ENCODE measurements at regions not wholly inside any gene's neighbourhood (a gene's known extent, or its start where the extent isn't known, plus 50 kb on each side); places are given as distances from the start of the nearest gene placed in this dataset.

DNA sequence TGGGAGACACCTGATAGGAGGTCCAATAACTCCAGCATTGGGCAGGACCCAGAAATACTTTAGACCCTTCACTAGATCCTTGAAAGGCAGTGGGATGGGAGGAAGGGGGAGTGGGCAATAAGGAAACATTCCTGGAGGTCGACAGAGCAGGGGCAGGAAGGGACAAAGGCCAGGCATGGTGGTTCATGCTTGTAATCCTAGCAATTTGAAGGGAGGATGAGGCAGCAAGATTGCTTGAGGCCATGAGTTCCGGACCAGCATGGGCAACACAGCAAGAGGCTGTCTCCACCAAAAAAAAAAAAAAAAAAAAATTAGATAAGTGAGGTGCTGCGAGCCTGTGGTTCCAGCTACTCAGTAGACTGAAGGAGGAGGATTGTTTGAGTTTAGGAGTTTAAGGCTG lies 134.9 kb downstream of the JCAD start:
- DNase-seq: no peak

DNA sequence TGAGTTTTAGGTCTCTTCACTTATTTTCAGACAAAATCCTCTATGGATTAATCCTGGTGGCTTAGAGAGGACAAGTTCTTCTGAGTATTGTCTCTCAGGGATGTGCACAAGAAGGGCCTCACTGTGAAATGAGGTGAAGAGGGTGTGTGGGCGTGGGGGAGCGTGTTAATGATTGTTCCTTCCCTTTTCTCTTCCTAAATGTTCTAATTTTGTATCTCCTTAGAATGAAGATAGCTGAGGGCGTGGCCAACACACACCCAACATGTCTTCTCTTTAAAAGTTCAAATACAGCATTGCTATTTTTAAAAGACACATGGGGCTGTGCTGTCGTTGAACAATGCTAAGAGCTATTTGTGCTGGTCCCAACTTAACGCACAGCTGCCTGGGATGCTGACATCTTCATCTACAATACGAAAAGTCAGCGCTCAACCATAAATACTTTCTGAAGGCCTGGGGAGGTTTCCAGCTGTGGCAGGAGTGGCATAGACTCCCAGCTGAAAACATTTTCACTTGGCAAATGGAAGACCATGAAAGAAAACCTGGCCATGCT lies 135.9 kb downstream of the JCAD start:
- DNase-seq: no peak

DNA sequence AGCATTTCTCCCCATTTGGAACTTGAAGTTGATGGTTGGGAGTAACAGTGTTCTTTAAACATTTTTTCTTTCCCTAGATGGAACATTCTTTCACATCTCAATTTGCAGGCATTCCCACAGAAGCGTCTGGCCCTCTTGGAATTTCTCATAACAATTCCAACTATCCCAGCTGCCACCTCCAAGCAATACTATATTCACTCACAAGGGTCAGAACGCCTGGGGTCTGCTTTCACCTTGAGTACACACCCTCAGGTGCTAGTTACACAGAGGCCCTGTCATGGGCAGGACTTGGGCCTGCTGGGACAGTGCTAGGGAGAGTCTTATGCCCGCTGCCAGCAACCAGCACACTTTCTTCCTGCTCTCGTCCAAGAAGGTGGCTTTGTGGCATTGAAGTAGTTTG lies 136.5 kb downstream of the JCAD start:
- DNase-seq: no peak

DNA sequence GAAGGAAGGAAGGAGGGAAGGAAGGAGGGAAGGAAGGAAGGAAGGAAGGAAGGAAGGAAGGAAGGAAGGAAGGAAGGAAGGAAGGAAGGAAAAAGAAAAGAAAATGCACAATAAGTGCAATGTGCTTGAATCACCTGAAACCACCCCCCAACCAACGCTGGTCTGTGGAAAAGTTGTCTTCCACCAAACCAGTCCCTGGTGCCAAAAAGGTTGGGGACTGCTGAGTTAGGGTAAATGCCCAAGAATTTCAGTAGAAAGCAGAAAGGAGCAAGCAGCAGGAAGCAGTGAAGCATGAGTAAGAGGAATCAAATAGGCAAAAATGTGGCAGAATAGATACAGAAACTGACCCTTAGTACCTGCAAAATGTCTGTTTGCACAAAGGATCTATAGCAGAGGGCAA lies 137.2 kb downstream of the JCAD start:
- DNase-seq: no peak

DNA sequence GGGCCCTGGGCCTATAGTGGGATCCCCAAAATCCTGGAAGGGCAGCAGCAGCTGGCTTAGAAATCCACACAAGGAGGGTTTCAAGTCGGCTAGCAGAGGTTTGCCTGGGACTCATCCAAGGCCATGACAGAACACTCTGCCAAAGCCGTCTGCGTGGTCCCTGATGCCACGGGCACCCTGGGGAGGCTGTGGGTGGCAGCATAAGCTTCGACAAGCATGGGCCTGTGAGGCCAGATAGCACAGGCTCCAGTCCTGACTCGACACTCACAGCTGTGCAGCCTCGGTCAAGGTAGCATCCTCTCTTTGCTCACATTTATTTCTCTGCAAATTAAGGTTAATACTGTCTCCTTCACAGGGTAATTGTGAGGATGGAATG lies 138.3 kb downstream of the JCAD start:
- no peak for DNase-seq

DNA sequence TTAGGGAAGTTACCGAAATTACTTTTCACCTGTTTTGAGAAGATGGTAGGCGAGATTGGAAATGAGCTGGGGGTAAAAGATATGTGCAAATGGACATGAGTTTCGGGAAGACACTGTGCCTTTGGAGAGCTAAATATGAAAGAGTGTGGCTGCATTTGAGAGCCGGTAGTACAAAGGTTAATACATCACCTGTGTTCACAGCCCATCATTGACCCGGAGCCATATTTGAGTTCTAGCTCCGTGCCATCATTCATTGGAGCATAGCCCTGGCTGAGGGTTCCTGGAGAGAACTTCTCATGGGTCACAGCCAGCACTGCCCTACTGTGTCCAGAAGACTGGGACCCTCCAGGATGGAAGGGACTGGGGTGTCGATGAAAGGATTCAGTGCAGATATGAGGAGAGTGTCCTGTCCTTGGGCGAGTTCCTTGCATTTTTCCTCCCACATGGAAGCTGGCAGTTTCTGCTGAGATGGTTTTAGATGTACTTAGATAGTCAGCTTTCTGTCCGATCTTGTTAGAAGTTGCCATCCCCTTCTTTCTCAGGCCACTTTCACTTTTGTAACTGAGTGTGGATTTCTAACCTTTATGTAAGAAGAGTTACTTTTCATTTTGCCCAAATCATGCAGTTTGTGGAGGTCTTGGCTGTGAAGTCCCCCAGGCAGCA lies 138.8 kb downstream of the JCAD start:
- no peak for DNase-seq

DNA sequence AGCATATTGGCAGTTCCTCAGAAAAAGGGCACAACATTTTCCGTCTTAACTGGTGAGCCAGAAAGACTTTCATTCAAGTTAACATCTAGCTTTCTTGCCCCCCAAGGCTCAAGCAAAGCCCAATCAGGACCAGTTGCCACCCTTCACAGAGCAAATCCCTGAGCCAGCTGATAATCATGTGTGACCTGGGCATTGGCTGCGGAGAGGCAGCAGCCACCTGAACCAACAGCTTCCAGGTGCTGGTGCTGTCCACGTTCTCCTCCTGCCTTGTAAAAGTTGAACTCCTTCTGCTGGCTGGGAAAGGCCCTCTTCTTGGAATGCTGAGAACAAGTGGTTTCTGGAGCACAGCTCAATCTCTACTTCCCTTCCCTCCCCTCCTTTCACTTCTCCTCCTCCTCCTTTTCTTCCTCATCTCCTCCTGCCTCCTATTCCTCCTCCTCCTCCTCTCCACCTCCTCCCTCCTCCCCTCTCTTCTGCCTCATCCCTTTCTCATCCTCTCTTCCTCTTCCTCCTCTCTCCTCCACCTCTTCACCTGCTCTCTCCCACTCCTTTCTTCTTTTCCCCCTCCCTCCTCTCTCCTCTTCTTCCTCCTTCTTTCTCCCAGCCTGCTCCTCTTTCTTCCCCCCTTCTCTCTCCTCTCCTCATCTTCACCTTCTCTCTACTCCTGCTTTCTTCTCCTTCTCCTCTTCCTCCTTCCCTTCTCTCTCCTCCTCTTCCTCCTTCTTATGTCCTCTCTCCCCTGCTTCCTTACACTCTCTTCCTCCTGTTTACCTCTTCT lies 140.6 kb downstream of the JCAD start:
- DNase-seq: no peak

DNA sequence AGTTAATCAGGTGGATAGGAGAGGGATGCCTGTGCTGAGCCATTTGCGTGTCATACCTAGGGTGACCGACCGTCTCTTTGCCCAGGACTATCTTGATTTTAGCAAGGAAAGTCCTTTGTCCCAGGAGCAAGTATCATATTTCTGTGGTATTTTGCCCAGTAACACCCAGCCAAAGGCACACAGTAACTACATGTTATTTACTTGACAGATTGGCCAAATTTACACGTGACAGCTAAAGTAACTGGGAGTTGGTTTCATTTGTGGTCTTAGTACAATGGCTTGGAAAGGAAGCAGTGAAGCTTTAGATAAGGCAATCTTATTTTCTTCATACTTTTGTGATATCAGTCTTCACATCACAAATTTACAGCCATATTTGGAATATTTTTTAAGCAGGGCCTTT lies 142.1 kb downstream of the JCAD start:
- no peak for DNase-seq

DNA sequence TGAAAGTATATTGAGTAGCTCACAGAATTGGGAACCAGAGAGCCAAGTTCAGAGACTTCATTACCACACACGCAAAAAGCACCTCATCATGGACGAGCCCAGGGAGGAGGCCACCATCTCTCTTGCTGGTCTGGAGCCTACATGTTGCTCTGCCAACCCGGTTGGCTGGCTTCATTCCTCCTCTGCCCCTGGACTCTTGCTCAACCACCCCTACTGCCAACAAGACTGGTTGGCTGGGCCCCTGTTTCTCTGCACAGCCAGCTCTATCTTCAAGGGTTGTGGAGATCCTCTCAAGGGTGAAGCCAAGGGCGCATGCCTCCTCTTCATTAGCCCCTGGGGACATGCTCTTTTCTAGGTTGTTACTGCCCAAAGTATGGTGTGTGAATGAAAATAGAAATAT lies 142.7 kb downstream of the JCAD start:
- no peak for DNase-seq

DNA sequence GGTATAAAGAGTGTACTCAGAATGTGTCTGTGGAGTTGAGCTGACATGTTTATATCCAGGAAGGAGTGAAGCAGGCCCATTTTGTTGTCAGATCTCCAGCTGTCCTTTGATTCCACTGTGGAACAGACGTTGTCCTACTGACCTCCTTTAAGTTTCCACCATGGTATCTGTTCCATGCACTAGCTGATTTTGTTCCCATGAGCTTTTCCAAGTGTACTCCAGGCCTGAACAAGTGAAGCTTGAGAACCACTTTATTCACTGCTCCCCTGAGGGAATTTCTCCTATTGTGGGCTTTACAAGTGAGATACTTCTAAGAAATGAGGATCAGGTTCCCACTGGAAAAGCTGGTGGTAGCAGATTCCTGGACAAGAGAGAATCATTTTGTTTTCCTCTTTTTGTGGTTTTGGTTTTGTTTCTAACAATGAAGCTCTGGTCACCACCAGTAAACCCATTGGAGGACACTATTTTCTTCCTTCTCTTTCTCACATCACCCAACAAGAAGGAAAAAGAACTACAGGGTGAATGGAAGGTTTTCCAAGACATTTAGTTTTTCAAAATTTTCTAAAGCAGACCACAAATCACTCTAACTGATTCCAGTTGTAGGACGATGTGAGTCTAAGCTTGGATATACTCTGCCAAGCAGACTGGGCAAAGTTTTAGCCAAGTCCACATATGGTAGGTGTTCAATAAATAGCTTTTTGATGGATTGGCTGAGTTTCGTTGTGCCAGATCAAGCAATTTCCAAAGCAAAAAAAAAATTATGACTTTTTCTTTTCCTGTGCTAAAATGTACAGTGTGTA lies 144.2 kb downstream of the JCAD start:
- no peak for DNase-seq

DNA sequence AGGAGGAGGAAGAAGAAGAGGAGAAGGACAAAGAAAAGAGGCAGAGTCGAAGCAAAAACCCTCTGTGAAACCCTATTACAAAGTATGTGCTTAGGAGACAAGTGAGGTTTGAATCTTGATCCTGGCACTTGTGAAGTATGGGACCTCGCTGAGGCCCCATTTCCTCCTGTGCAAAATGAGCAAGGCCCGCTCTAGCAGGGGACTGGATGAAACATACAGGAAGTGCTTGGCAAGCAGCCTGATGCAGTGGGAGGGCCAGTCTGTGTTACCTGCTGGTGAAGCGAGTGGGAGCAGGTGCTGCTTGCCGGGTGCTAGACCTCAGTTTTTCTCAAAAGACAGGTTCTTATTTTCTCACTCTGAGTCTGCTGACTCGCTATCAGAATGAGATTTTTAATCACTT lies 150.4 kb downstream of the JCAD start:
- no peak for DNase-seq

DNA sequence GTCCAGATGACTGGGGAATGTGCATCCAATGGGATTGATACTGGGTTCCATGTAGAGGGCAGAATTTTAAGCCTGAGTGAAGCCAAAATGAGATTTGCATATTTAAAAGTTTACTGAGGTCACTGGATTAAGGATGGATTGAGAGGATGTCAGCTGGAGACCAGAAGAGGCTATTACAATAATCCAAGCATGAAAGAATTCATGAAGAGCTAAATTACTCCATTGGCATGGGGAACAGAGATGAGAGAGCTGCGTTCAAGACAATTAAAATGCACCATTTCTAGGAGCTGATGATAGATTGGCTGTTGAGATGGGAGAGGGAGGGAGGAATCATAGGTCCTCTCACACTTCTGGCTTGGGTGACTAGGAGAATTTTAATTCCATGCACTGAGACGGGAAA lies 158.5 kb downstream of the JCAD start:
- DNase-seq: no peak

DNA sequence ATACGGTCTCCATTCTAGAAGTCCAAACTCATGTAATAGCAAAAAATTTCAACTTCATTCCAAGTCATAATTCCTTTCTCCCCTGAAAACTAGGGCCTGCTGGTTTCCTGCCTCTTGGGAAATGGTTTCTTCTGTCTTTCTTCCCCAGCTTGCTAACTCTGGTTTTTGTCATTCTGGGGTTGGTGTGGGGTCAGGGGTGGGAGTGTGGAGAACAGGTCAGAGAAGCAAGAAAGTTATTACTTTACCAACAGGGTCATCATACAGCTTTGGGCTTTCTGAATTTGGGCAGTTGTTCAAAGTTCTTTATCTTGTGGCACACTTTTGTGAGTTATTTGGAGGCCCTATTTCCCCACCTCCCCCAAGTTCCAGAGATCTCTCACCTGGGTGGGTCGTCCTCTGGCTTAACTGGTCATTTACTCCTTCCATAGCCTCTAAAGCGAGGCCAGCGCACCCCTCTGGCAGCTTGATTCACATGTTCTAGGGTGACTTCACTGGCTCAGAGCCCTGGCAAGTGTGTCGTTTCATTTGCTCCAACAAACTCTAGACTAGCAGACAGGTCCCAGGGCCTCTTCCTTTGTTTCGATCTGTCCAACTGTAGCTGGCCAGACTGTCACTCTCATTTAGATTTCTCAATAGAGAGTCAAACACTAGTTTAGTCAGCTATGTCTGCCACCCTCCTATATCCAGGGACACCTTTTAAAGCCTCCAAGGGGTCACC lies 161.2 kb downstream of the JCAD start:
- no peak for DNase-seq

DNA sequence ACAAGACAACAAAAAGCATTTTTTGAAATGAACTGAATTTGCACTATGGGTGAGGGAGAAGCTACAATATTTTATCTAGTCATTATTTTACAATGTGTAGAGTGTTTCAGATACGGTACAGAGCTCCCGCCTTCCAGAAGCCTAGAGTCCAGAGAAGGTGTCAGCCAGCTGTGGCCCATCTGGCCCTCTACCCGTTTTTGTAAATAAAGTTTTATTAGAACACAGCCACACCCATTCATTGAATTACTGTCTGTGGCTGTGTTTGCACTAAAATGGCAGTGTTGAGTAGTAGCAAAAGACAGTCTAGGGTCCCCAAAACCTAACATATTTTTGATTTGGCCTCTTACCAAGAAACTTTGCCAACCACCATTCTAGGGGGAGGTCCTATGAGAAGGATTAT lies 162.0 kb downstream of the JCAD start:
- no peak for DNase-seq

DNA sequence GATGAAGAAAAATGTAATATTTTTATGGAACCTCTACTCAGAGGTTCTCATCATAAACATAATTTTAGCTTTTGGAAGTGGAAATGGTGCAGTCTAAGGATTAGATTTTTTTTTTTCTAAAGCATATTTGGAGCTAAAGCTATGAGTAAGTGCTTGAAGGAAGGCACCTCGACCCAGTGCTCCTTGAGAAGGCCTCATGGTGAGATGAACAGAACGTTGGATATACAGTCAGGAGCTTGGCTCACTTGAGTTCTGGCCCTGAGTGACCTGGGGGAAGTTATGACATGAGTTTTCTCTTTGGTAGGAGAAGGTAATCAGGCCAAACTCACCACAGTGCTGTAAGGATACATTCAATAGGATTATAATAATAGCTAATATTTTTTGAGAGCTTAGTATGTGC lies 163.3 kb downstream of the JCAD start:
- DNase-seq: no peak

DNA sequence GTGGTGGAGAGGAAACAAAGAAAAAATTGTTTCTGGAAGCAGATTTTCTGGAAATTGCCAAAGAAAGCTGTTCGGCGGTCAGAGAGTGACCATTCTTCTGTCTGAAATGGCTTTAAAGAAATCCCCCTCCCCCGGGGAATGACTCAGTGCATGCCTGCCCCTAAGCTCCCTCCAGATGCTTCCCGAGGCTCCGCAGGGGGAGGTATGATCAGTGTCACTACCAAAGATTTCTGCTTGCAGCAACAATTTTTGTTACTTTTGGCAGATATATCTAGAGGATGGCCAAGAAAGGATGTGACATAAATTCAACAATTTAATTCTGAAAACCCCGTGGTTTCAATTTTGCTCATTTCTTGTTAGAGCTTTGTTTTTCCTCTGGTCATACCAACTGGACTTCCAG lies 163.9 kb downstream of the JCAD start:
- DNase-seq: peak; percentile 67

DNA sequence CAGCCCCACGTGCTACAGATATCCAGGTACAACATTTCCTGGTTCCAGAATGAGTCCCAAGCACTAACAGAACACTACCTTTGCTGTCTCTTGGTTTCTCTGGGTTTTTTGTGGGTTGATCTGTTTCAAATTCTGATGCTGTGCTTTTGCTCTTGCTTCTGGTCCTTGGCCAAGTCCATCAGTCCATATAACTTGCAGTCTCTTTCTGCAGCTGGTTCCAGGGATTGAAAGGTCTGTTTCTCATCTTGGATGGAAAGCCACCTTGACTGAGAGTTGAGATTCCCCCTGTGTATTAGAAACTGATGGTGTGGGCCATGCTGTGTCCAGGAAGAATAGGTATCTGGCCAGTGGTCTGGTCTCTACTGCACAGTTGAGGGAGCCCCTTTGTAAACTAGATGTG lies 171.1 kb downstream of the JCAD start:
- no peak for DNase-seq

DNA sequence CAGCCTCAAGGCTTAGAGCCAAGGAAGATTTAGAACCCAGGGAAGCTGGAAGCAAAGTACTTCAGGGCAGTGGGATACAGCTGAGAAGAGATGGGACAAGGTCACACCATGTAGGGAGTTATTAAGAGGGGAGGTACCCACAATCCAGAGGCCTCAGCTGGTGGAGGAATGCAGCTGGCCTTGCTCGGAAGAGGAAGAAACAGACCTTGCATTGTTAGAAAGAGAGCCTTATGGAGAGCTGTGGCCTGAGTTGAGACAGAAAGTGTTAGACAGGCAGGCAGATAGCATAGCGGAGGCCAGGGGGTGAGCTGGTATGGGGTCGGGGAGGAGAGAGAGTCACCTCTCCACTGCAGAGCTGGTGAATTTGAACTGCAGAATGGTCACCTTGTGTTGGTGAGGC lies 173.1 kb downstream of the JCAD start:
- no peak for DNase-seq

DNA sequence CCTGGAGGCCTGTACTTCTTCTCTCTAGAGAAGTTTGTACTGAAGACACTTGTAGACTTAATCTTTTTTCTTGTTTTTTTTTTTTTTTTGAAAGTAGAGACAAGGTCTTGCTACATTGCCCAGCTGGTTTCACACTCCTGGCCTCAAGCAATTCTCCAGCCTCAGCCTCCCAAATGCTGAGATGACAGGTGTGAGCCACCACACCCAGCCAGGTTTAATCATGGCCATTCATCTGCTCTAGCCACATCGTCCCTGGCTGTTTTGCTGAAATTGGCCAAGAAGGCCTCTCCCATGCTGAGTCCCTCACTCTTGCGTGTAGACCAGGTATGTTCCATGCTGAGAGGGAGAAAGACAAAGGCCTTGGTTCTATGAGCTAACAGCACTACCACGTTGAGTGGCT lies 176.2 kb downstream of the JCAD start:
- DNase-seq: no peak

DNA sequence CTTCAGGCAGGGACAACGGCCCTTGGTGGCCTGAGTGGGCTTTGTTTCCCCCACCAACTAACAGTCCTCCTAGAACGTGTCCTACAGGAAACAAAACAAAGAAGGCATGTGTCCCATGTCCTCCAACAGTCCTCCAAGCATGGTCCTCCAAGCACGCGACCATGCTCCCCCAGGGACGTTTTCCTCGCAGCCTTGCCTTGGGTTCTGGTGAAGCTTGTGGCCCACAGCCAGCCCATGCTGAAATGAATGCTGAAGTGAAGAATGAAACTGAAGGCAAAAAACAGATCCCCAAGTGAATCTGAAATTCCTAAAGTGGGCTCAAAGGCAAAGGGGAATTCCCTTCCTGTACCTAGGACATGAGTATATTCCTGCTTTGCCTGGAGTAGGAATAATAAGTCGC lies 176.6 kb downstream of the JCAD start:
- DNase-seq: no peak

DNA sequence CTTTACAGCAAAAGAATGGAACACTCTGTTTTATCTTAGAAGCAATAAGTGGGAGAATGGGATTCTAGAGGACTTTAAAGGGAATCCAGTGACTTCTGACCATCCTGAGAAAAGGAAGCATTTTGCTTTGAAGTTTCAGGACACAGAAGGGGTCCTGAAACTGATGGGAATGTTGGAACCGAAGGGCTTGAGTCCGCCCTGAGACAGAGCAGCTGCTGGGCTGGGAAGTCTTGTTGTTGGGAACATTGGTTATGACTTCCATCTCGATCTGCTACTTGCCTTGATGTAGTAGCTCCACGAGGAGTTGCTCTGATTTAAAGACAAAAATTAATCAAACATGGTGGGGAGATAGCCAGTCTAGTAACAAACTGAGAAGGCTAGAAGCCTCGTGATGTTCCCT lies 177.6 kb downstream of the JCAD start:
- DNase-seq: no peak

DNA sequence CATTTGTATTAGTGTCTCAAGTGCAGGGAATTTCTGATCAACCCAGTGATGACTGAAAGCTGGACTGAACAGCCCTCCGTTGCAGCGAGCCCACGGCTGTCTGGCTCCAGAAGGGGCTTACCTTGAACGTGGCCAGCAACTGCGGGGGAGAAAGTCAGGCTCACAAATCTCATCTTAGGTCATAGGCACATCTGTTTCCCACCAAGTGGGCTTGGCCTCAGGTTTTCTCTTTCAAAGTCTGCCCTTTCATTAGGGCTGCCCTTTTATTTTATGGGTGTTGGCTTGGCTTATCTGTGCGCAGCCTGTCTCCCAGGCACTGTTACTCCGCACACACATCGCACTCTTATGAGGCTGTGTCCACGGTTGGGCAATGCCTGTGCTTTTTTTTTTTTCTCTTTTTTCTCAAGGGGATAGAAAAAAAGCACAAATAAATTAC lies 178.0 kb downstream of the JCAD start:
- DNase-seq: no peak

DNA sequence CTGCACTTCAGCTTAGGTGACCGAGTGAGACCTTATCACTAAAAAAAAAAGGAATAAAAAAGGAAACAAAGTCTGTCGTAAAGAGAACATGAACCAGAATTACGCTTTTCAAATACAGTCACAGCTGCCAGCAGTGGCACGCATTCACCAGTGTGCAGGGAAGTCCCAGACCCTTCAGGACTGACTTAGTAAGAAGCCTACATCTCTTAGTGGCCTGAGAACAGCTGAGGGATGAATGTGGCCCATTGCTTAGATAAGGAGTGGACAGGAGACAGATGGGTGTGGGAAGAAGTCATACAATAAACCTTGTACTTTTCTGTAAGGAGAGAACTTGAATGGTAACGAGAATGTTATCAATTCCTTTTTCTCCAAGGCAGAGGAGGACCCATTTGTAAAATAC lies 178.5 kb downstream of the JCAD start:
- no peak for DNase-seq
